ENCODE measurements at regions not wholly inside any gene's neighbourhood (a gene's known extent, or its start where the extent isn't known, plus 50 kb on each side); places are given as distances from the start of the nearest gene placed in this dataset.

- TF ChIP-seq, protein P1, sequence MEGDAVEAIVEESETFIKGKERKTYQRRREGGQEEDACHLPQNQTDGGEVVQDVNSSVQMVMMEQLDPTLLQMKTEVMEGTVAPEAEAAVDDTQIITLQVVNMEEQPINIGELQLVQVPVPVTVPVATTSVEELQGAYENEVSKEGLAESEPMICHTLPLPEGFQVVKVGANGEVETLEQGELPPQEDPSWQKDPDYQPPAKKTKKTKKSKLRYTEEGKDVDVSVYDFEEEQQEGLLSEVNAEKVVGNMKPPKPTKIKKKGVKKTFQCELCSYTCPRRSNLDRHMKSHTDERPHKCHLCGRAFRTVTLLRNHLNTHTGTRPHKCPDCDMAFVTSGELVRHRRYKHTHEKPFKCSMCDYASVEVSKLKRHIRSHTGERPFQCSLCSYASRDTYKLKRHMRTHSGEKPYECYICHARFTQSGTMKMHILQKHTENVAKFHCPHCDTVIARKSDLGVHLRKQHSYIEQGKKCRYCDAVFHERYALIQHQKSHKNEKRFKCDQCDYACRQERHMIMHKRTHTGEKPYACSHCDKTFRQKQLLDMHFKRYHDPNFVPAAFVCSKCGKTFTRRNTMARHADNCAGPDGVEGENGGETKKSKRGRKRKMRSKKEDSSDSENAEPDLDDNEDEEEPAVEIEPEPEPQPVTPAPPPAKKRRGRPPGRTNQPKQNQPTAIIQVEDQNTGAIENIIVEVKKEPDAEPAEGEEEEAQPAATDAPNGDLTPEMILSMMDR (IDR thresholded peaks at IDR 0.05 in 8 of 11, conservative IDR thresholded peaks at IDR 0.05 in 3 of 11): no peak
- TF ChIP-seq POLR2AphosphoS5 (IDR thresholded peaks at IDR 0.05) (no peak), POLR2A (IDR thresholded peaks at IDR 0.05) (no peak)
Measured at GRCh38 chr18:53606792-53607191, 617.7 kb downstream of the MBD2 start.

All from spleen (tissue), 7 donors.